Left forelimb (tissue), 1 donor: ENCODE measurements at regions not wholly inside any gene's neighbourhood (a gene's known extent, or its start where the extent isn't known, plus 50 kb on each side); places are given as distances from the start of the nearest gene placed in this dataset.

Source experiments
- DNase-seq: peaks from one replicate; pipeline ENCODE4 v3.0.0-alpha.2; 2018; ENCODE audit warnings: low spot score

GRCh38 chr9:71589612-71590011 lies 178.7 kb downstream of the CEMIP2 start:
- DNase-seq, result no peak

GRCh38 chr9:71587576-71588362 lies 180.5 kb downstream of the CEMIP2 start:
- DNase-seq, result no peak

- DNase-seq, result no peak
These were observed 184.5 kb downstream of the CEMIP2 start for GRCh38 chr9:71583792-71584191.

GRCh38 chr9:71582347-71582746 lies 186.0 kb downstream of the CEMIP2 start:
- no peak for DNase-seq

- DNase-seq, result no peak
These were observed 187.2 kb downstream of the CEMIP2 start for GRCh38 chr9:71581101-71581500.

- no peak for DNase-seq
These were observed 197.1 kb downstream of the CEMIP2 start for GRCh38 chr9:71571186-71571585.

- no peak for DNase-seq
These were observed 200.4 kb downstream of the CEMIP2 start for GRCh38 chr9:71567890-71568289.

- DNase-seq, result no peak
These were observed 206.2 kb downstream of the CEMIP2 start for GRCh38 chr9:71562140-71562539.

GRCh38 chr9:71557310-71557709 lies 211.0 kb downstream of the CEMIP2 start:
- no peak for DNase-seq

GRCh38 chr9:71552480-71552879 lies 215.8 kb downstream of the CEMIP2 start:
- DNase-seq, result no peak

- DNase-seq, result no peak
These were observed 219.3 kb downstream of the CEMIP2 start for GRCh38 chr9:71549023-71549422.

GRCh38 chr9:71544464-71544863 lies 223.8 kb downstream of the CEMIP2 start:
- DNase-seq, result no peak

GRCh38 chr9:71541436-71541835 lies 226.9 kb downstream of the CEMIP2 start:
- DNase-seq, result no peak

- DNase-seq, result no peak
These were observed 243.2 kb downstream of the CEMIP2 start for GRCh38 chr9:71524996-71525580.

- DNase-seq, result no peak
These were observed 243.8 kb downstream of the CEMIP2 start for GRCh38 chr9:71524516-71524915.

GRCh38 chr9:71521132-71521531 lies 247.2 kb downstream of the CEMIP2 start:
- DNase-seq, result no peak

GRCh38 chr9:71519098-71519696 lies 249.1 kb downstream of the CEMIP2 start:
- no peak for DNase-seq

GRCh38 chr9:71518045-71518827 lies 250.1 kb downstream of the CEMIP2 start:
- peak; percentile 63 for DNase-seq

- DNase-seq, result no peak
These were observed 252.7 kb downstream of the CEMIP2 start for GRCh38 chr9:71515626-71516025.

- no peak for DNase-seq
These were observed 253.2 kb downstream of the CEMIP2 start for GRCh38 chr9:71515107-71515506.

- DNase-seq, result no peak
These were observed 253.9 kb downstream of the CEMIP2 start for GRCh38 chr9:71514344-71514975.

- no peak for DNase-seq
These were observed 259.3 kb downstream of the CEMIP2 start for GRCh38 chr9:71509054-71509453.
